Spleen (tissue), 7 donors: ENCODE measurements at regions not wholly inside any gene's neighbourhood (a gene's known extent, or its start where the extent isn't known, plus 50 kb on each side); places are given as distances from the start of the nearest gene placed in this dataset.
"Not testable (repeated sequence)": the region's sequence is repeated elsewhere in the genome, so short reads cannot be mapped to it uniquely, and the experiment has no call there.

Experiments used
- POLR2A ChIP-seq, 3 donors: fragments of 450-650 bp; IDR thresholded peaks; one replicate each; pipeline ENCODE4 v1.5.1; 2017; ENCODE audit warnings: antibody characterized with exemption in 3 of 3, mild to moderate bottlenecking in 1 of 3
- POLR2AphosphoS5 ChIP-seq, 3 donors: sonication (generic); formaldehyde crosslinking; IDR thresholded peaks; one replicate each; pipeline ENCODE4 v1.5.1; 2017; ENCODE audit warnings: antibody characterized with exemption in 3 of 3
- TF ChIP-seq, protein P1 (sequence below), 11 experiments: fragments of 200-600 bp in 7 of 11; fragments of 450-650 bp in 4 of 11; sonication (generic) in 4 of 11; IDR thresholded peaks in 8 of 11; conservative IDR thresholded peaks in 3 of 11; 1 replicate in 7 of 11; 2 replicates in 4 of 11; pipeline versions ENCODE4 v1.4.0 to v1.8.0; 2016 to 2021; ENCODE audit warnings: antibody characterized with exemption in 11 of 11, inconsistent platforms in 4 of 11, mild to moderate bottlenecking in 1 of 11
- donor health status: DM: no; HTN: no; CAD: no; lungs with moderate emphysema.
- donor health status: DM: no; HTN: no; CAD: no.
- donor health status: DM: no; HTN: no; CAD: no.

DNA sequence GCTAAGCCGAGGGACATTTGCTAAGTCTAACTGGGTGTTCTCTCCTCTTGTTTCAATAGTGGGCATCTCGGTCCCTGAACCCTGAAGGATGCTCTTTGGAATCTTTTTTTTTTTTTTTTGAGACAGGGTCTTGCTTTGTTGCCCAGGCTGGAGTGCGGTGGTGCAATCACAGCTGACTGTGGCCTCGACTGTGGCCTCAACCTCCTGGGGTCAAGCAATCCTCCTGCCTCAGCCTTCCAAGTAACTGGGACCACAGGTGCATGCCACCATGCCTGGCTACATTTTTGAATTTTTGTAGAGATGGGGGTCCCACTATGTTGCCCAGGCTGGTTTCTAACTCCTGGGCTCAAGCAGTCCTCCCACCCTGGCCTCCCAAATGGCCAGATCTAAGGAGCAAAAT, 119.0 kb upstream of the SDK1 start:
- TF ChIP-seq POLR2A, POLR2AphosphoS5 (IDR thresholded peaks at IDR 0.05): not testable (repeated sequence)
- TF ChIP-seq, protein P1, sequence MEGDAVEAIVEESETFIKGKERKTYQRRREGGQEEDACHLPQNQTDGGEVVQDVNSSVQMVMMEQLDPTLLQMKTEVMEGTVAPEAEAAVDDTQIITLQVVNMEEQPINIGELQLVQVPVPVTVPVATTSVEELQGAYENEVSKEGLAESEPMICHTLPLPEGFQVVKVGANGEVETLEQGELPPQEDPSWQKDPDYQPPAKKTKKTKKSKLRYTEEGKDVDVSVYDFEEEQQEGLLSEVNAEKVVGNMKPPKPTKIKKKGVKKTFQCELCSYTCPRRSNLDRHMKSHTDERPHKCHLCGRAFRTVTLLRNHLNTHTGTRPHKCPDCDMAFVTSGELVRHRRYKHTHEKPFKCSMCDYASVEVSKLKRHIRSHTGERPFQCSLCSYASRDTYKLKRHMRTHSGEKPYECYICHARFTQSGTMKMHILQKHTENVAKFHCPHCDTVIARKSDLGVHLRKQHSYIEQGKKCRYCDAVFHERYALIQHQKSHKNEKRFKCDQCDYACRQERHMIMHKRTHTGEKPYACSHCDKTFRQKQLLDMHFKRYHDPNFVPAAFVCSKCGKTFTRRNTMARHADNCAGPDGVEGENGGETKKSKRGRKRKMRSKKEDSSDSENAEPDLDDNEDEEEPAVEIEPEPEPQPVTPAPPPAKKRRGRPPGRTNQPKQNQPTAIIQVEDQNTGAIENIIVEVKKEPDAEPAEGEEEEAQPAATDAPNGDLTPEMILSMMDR (IDR thresholded peaks at IDR 0.05 in 8 of 11, conservative IDR thresholded peaks at IDR 0.05 in 3 of 11): not testable (repeated sequence)
